MM.1S (cell line): ENCODE measurements at regions not wholly inside any gene's neighbourhood (a gene's known extent, or its start where the extent isn't known, plus 50 kb on each side); places are given as distances from the start of the nearest gene placed in this dataset.

Experiments
- DNase-seq: peaks from one replicate; pipeline ENCODE4 v3.0.0-alpha.2; 2015
- H2AFZ ChIP-seq: fragments of 300-600 bp; sonication (generic); 2 replicates; pipeline ENCODE4 v1.6.0; 2016; ENCODE audit warnings: antibody characterized with exemption, low read length
- H3F3A ChIP-seq: fragments of 300-600 bp; sonication (generic); 2 replicates; pipeline ENCODE4 v1.6.1; 2016; ENCODE audit warnings: mild to moderate bottlenecking, antibody characterized with exemption, low read length, moderate library complexity, mixed read lengths; ENCODE audit not compliant: insufficient read depth
- H3K27ac ChIP-seq: fragments of 300-600 bp; sonication (generic); 2 replicates; pipeline ENCODE4 v1.5.1; 2016; ENCODE audit warnings: mild to moderate bottlenecking, low read length
- H3K27me3 ChIP-seq: fragments of 300-600 bp; sonication (generic); replicated peaks from 2 replicates; pipeline ENCODE4 v1.6.0; 2016; ENCODE audit warnings: low read length; ENCODE audit not compliant: insufficient read depth
- H3K36me3 ChIP-seq: fragments of 300-600 bp; sonication (generic); replicated peaks from 2 replicates; pipeline ENCODE4 v1.6.1; 2016; ENCODE audit warnings: mild to moderate bottlenecking, low read length, mixed read lengths; ENCODE audit not compliant: insufficient read depth
- H3K4me1 ChIP-seq: fragments of 300-600 bp; sonication (generic); 2 replicates; pipeline ENCODE4 v1.6.1; 2016; ENCODE audit warnings: low read length, mixed read lengths
- H3K4me2 ChIP-seq: fragments of 300-600 bp; sonication (generic); 2 replicates; pipeline ENCODE4 v1.6.0; 2016; ENCODE audit warnings: low read depth, low read length
- H3K4me3 ChIP-seq: fragments of 300-600 bp; sonication (generic); 2 replicates; pipeline ENCODE4 v1.5.1; 2016; ENCODE audit warnings: low read length, mixed read lengths
- H3K79me2 ChIP-seq: fragments of 300-600 bp; sonication (generic); 2 replicates; pipeline ENCODE4 v1.6.1; 2016; ENCODE audit warnings: mixed run types, low read length, mixed read lengths
- H3K9ac ChIP-seq: fragments of 300-600 bp; sonication (generic); 2 replicates; pipeline ENCODE4 v1.6.1; 2016; ENCODE audit warnings: low read length, mixed read lengths
- H3K9me2 ChIP-seq: fragments of 300-600 bp; sonication (generic); replicated peaks from 2 replicates; pipeline ENCODE4 v1.6.1; 2016; ENCODE audit warnings: mild to moderate bottlenecking, low read length, mixed read lengths; ENCODE audit not compliant: insufficient read depth
- H3K9me3 ChIP-seq: fragments of 300-600 bp; sonication (generic); replicated peaks from 2 replicates; pipeline ENCODE4 v1.6.1; 2016; ENCODE audit warnings: mild to moderate bottlenecking, low read length, mixed read lengths; ENCODE audit not compliant: insufficient read depth
- H4K20me1 ChIP-seq: fragments of 300-600 bp; sonication (generic); 2 replicates; pipeline ENCODE4 v1.6.1; 2016; ENCODE audit warnings: mild to moderate bottlenecking, low read length, moderate library complexity, mixed read lengths; ENCODE audit not compliant: insufficient read depth
- CTCF ChIP-seq: fragments of 300-600 bp; sonication (generic); IDR thresholded peaks from 2 replicates; pipeline ENCODE4 v1.5.1; 2016; ENCODE audit warnings: antibody characterized with exemption, low read length, mixed read lengths
- EZH2 ChIP-seq: fragments of 300-600 bp; sonication (generic); optimal IDR thresholded peaks from 2 replicates; pipeline ENCODE3; 2017; ENCODE audit warnings: low read depth, mild to moderate bottlenecking, antibody characterized with exemption, low read length, mixed read lengths
- EZH2phosphoT487 ChIP-seq: fragments of 300-600 bp; sonication (generic); IDR thresholded peaks from 2 replicates; pipeline ENCODE4 v1.6.1; 2018; ENCODE audit warnings: antibody characterized with exemption, low read length

DNA sequence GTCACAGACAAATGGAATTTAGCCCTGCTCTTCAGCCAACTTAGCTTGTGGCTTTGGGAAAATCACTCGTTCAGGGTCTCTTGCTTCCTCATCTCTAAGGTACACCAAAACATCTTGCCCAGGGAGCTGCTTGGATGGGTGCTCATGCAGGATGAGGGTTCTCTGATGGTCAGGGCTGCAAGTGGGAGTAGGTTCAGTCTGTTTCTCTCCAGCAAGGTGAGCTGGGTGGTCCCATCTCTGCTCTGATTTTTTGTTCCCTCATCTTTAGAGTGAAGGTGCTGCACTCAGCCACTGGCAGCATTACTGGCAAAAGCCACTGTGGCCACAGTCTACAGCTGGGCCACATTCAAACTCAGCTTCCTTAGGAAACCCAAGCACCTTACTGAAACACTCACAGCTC lies 149.9 kb upstream of the GPR26 start:
- Histone ChIP-seq H3K4me3 (no peak overlapping the region), H3K27me3 (no peaks in the 10 kb centered on the region), H3K79me2 (no peaks in the 10 kb centered on the region), H3K4me2 (no peak overlapping the region), H3K4me1 (no peaks in the 10 kb centered on the region), H3K9me3 (no peaks in the 10 kb centered on the region), H2AFZ (no peak overlapping the region), H3F3A (no peaks in the 10 kb centered on the region), H3K36me3 (no peaks in the 10 kb centered on the region), H3K9ac (no peak overlapping the region), H4K20me1 (no peaks in the 10 kb centered on the region), H3K9me2 (no peaks in the 10 kb centered on the region), H3K27ac (no peak overlapping the region)
- DNase-seq = no peak
- no peak for TF ChIP-seq CTCF
- TF ChIP-seq EZH2 = no peak
- TF ChIP-seq EZH2phosphoT487 = no peak

- H2AFZ ChIP-seq = no peak overlapping the region
- H3K27me3 ChIP-seq = no peaks in the 10 kb centered on the region
- no peaks in the 10 kb centered on the region for H3K9me2 ChIP-seq
- no peaks in the 10 kb centered on the region for H3K79me2 ChIP-seq
- H3K4me3 ChIP-seq = no peak overlapping the region
- no peaks in the 10 kb centered on the region for H3K9me3 ChIP-seq
- no peak overlapping the region for H3K4me2 ChIP-seq
- no peaks in the 10 kb centered on the region for H3K4me1 ChIP-seq
- no peak overlapping the region for H3K27ac ChIP-seq
- H3K36me3 ChIP-seq = no peaks in the 10 kb centered on the region
- DNase-seq = no peak
- no peak overlapping the region for H3K9ac ChIP-seq
- H3F3A ChIP-seq = no peaks in the 10 kb centered on the region
- TF ChIP-seq EZH2 (no peak), CTCF (no peak), EZH2phosphoT487 (no peak)
- no peaks in the 10 kb centered on the region for H4K20me1 ChIP-seq
Measured at GRCh38 chr10:123517426-123517825, 148.7 kb upstream of the GPR26 start.

- H3F3A ChIP-seq = no peaks in the 10 kb centered on the region
- no peaks in the 10 kb centered on the region for H4K20me1 ChIP-seq
- H2AFZ ChIP-seq = no peak overlapping the region
- H3K79me2 ChIP-seq = no peaks in the 10 kb centered on the region
- H3K9me3 ChIP-seq = no peaks in the 10 kb centered on the region
- H3K27ac ChIP-seq = no peak overlapping the region
- DNase-seq = no peak
- H3K36me3 ChIP-seq = no peaks in the 10 kb centered on the region
- peaks cover 4% of the 10 kb centered on the region for H3K4me1 ChIP-seq
- no peak overlapping the region for H3K4me3 ChIP-seq
- no peak overlapping the region for H3K9ac ChIP-seq
- no peak overlapping the region for H3K4me2 ChIP-seq
- TF ChIP-seq EZH2 (no peak), CTCF (no peak), EZH2phosphoT487 (no peak)
- H3K9me2 ChIP-seq = no peaks in the 10 kb centered on the region
- H3K27me3 ChIP-seq = no peaks in the 10 kb centered on the region
Measured at GRCh38 chr10:123517901-123518300, 148.3 kb upstream of the GPR26 start.
